ENCODE measurements at regions not wholly inside any gene's neighbourhood (a gene's known extent, or its start where the extent isn't known, plus 50 kb on each side); places are given as distances from the start of the nearest gene placed in this dataset.

DNA sequence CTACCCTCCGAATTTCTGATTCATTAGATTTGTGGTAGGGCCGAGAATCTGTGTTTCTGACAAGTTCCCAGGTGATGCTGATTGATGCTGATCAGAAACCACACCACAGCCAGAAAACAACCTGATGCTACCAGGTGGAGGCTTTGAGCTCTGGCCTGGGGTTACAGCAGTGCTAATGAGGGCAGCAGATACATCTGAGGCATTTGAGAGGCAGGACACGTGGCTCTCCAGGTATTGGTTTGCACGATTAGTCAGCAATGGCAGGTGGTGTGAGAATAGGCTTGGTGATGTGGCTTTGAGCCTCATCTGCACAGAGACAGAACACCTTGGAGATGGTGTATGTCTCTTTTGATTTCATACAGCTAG, 78.8 kb upstream of the THBS1 start:
- H3K27ac Mint-ChIP-seq = peak overlapping the region in 2 of 3 experiments; percentile 44 to 74
- TF ChIP-seq, protein P1, sequence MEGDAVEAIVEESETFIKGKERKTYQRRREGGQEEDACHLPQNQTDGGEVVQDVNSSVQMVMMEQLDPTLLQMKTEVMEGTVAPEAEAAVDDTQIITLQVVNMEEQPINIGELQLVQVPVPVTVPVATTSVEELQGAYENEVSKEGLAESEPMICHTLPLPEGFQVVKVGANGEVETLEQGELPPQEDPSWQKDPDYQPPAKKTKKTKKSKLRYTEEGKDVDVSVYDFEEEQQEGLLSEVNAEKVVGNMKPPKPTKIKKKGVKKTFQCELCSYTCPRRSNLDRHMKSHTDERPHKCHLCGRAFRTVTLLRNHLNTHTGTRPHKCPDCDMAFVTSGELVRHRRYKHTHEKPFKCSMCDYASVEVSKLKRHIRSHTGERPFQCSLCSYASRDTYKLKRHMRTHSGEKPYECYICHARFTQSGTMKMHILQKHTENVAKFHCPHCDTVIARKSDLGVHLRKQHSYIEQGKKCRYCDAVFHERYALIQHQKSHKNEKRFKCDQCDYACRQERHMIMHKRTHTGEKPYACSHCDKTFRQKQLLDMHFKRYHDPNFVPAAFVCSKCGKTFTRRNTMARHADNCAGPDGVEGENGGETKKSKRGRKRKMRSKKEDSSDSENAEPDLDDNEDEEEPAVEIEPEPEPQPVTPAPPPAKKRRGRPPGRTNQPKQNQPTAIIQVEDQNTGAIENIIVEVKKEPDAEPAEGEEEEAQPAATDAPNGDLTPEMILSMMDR (IDR thresholded peaks at IDR 0.05; ENCODE audit: unreplicated experiment in 3 of 3) = no peak
- H3K36me3 Mint-ChIP-seq (ENCODE audit: low read depth) = no peaks in the 10 kb centered on the region
- peaks cover 41% of the 10 kb centered on the region for H3K4me1 Mint-ChIP-seq
- no peak overlapping the region for H3K4me3 Mint-ChIP-seq
- peaks cover 4% of the 10 kb centered on the region for H3K27me3 Mint-ChIP-seq (ENCODE audit: low read depth)
- H3K9me3 Mint-ChIP-seq = no peaks in the 10 kb centered on the region

DNA sequence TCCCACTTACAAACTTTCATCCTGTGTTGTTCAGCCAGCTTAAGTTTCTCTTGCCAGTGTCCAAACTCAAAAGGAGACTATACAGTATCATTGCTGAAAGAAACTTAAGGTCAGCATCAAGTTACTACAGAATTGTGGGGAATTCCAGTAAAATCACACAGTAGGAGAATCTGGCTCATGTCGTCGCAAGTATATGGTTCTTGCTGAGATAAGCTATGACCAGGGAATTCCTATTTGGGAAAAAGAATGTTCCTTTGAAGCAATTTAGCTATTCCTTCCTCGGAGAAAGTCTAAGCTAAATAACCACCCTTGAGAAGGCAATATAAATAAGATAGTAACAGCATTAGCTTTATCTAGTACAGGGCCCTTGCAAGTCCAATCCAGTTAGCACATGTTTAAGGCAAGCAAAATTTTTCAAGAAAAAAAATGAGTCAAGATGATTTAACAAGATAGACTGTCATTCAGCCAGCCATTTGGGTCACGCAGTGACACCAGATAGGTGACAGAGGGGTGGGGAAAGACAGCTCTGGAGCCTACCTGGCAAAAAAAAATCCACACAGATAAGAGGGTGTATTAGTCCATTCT, 78.2 kb upstream of the THBS1 start:
- H3K27me3 Mint-ChIP-seq (ENCODE audit: low read depth) = peaks cover 4% of the 10 kb centered on the region
- peak overlapping the region in 2 of 3 experiments; percentile 44 to 74 for H3K27ac Mint-ChIP-seq
- H3K36me3 Mint-ChIP-seq (ENCODE audit: low read depth) = no peaks in the 10 kb centered on the region
- H3K9me3 Mint-ChIP-seq = no peaks in the 10 kb centered on the region
- peaks cover 37% of the 10 kb centered on the region for H3K4me1 Mint-ChIP-seq
- H3K4me3 Mint-ChIP-seq = no peak overlapping the region
- TF ChIP-seq, protein P1 (IDR thresholded peaks at IDR 0.05; ENCODE audit: unreplicated experiment in 3 of 3) = no peak

DNA sequence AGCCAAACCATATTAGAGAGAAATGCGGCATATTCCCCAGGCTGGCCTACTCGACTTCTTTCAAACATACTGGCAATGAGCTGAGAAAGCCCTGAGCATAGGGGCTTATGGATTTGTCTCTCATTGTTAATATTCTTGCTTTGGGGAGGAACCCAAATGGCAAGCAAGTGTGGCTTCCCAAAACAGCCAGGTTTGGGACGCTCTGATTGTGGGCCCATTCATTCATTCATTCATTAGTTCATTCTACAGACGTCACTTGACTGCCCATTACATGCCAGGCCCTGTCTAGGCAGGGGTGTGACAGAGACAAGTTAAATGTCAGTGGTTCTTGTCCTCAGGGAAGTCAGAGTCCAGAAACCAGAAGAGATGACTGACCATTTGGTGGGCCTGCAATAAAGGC, 77.4 kb upstream of the THBS1 start:
- no peaks in the 10 kb centered on the region for H3K9me3 Mint-ChIP-seq
- no peak overlapping the region for H3K4me3 Mint-ChIP-seq
- H3K27ac Mint-ChIP-seq = no peak overlapping the region
- TF ChIP-seq, protein P1 (IDR thresholded peaks at IDR 0.05; ENCODE audit: unreplicated experiment in 3 of 3) = no peak
- H3K27me3 Mint-ChIP-seq (ENCODE audit: low read depth) = peaks cover 6% of the 10 kb centered on the region
- H3K36me3 Mint-ChIP-seq (ENCODE audit: low read depth) = no peaks in the 10 kb centered on the region
- H3K4me1 Mint-ChIP-seq = peaks cover 29% of the 10 kb centered on the region

DNA sequence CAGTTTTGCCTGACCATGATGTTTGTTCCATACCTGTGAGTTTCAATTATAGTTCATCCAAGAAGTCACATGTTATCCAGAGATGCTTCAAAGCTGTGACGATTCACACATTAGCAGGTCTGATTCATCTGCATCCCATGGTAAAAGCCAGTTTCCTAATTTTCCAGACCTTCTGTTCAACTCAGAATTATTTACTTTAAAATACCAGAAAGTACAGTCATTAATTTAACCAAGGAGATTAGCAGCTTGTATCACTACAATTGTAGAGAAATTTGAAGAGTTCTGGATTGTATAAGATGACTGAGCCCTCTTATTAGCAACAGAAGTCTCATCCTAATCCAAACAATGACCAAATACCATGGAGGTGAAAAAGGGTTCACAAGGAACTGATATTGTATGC, 76.1 kb upstream of the THBS1 start:
- Mint-ChIP-seq H3K27ac (no peak overlapping the region), H3K4me3 (no peak overlapping the region), H3K4me1 (peaks cover 21% of the 10 kb centered on the region), H3K27me3 (ENCODE audit: low read depth) (peaks cover 8% of the 10 kb centered on the region), H3K36me3 (ENCODE audit: low read depth) (no peaks in the 10 kb centered on the region), H3K9me3 (no peaks in the 10 kb centered on the region)
- TF ChIP-seq, protein P1 (IDR thresholded peaks at IDR 0.05; ENCODE audit: unreplicated experiment in 3 of 3) = no peak

DNA sequence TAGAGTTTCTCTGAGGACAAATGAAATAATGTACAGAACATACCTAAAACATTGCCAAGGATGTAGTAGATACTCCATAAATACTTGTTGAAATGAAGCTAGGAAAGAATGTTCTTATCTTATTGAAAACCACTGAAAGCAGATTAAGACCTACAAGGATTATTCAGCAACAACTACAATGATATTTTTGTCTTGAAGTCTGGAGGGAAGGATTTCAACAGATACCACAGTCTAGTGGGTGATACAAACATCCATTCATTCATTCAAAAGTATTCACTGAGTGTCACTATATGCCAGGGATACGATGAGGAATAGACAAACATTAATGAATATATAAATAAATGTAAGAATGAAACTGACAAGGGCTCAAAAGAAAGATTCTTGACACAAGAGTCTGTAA, 74.7 kb upstream of the THBS1 start:
- no peaks in the 10 kb centered on the region for H3K9me3 Mint-ChIP-seq
- no peak overlapping the region for H3K27ac Mint-ChIP-seq
- H3K27me3 Mint-ChIP-seq (ENCODE audit: low read depth) = peaks cover 8% of the 10 kb centered on the region
- peaks cover 25% of the 10 kb centered on the region for H3K4me1 Mint-ChIP-seq
- no peaks in the 10 kb centered on the region for H3K36me3 Mint-ChIP-seq (ENCODE audit: low read depth)
- H3K4me3 Mint-ChIP-seq = no peak overlapping the region
- TF ChIP-seq, protein P1 (IDR thresholded peaks at IDR 0.05; ENCODE audit: unreplicated experiment in 3 of 3) = no peak

DNA sequence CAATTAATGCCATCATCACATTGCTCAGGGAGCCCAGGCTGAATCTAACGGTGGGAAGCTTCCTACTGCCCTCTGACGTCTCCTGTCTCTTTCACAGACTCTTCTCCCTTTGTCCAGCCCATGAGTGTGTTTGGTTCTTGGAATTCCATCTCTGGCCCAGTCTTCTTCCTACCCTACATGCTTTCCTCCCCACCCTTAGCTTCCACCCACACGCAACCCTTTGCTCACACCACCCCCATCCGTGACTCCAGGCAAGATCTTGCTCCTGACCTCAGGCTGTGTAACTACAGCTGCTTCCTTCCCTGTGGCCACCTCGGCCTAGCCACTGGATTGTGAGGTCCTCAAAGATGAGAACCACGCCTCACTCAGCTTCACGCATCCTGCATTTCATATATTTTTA, 72.3 kb upstream of the THBS1 start:
- H3K9me3 Mint-ChIP-seq = no peaks in the 10 kb centered on the region
- no peak overlapping the region for H3K4me3 Mint-ChIP-seq
- H3K27ac Mint-ChIP-seq = peak overlapping the region in 1 of 3 experiments; percentile 7
- H3K27me3 Mint-ChIP-seq (ENCODE audit: low read depth) = peaks cover 8% of the 10 kb centered on the region
- H3K36me3 Mint-ChIP-seq (ENCODE audit: low read depth) = no peaks in the 10 kb centered on the region
- TF ChIP-seq, protein P1 (IDR thresholded peaks at IDR 0.05; ENCODE audit: unreplicated experiment in 3 of 3) = no peak
- peaks cover 20% of the 10 kb centered on the region for H3K4me1 Mint-ChIP-seq
